MCF 10A (cell line): ENCODE measurements at regions not wholly inside any gene's neighbourhood (a gene's known extent, or its start where the extent isn't known, plus 50 kb on each side); places are given as distances from the start of the nearest gene placed in this dataset.

ENCODE experiments used
- BruUV-seq: library from RNA; stranded (reverse); fragments of 400-500 nt; replicated peaks from 2 replicates; lab custom pipeline; 2021; lab: Mats Ljungman, UMichigan
- CTCF ChIA-PET: fragments of 300-600 bp; sonication (Branson Sonifier 250); formaldehyde crosslinking; extraction: SDS; loops from one replicate; lab custom pipeline; 2021; ENCODE audit warnings: antibody characterized with exemption, inconsistent platforms; lab: Yijun Ruan, JAX
- POLR2A ChIA-PET: fragments of 300-600, 350-650 bp; sonication (Branson Sonifier 250); formaldehyde crosslinking; extraction: SDS; loops from one replicate; lab custom pipeline; 2020; ENCODE audit warnings: antibody characterized with exemption, inconsistent platforms; lab: Yijun Ruan, JAX
- DNase-seq: peaks from one replicate; pipeline ENCODE4 v3.0.0-alpha.2; 2018; ENCODE audit not compliant: unreplicated experiment
- H3K27ac Mint-ChIP-seq: one replicate; pipeline ENCODE4 v1.8.0; 2022; ENCODE audit warnings: mild to moderate bottlenecking, low read depth, mixed read lengths; ENCODE audit not compliant: unreplicated experiment
- H3K27me3 Mint-ChIP-seq: one replicate; pipeline ENCODE4 v1.8.0; 2022; ENCODE audit warnings: mixed read lengths; ENCODE audit not compliant: insufficient read depth, unreplicated experiment
- H3K36me3 Mint-ChIP-seq: one replicate; pipeline ENCODE4 v1.8.0; 2022; ENCODE audit warnings: mild to moderate bottlenecking, moderate library complexity, mixed read lengths; ENCODE audit not compliant: insufficient read depth, unreplicated experiment
- H3K4me1 Mint-ChIP-seq: one replicate; pipeline ENCODE4 v1.8.0; 2022; ENCODE audit warnings: mixed read lengths; ENCODE audit not compliant: insufficient read depth, unreplicated experiment
- H3K4me3 Mint-ChIP-seq: one replicate; pipeline ENCODE4 v1.8.0; 2022; ENCODE audit warnings: mild to moderate bottlenecking, moderate library complexity, mixed read lengths; ENCODE audit not compliant: unreplicated experiment
- H3K9me3 Mint-ChIP-seq: one replicate; pipeline ENCODE4 v1.8.0; 2022; ENCODE audit warnings: mixed read lengths; ENCODE audit not compliant: unreplicated experiment
- intact Hi-C: fragments of 100-400 bp; cut with micrococcal nuclease; formaldehyde crosslinking; loops from 2 replicates; pipeline ENCODE4 v1.14.1; 2022
- TF ChIP-seq, protein P1 (sequence below): fragments of 200-600 bp; IDR thresholded peaks from one replicate; pipeline ENCODE4 v1.8.0; 2022; ENCODE audit warnings: antibody characterized with exemption, mild to moderate bottlenecking; ENCODE audit not compliant: unreplicated experiment

DNA sequence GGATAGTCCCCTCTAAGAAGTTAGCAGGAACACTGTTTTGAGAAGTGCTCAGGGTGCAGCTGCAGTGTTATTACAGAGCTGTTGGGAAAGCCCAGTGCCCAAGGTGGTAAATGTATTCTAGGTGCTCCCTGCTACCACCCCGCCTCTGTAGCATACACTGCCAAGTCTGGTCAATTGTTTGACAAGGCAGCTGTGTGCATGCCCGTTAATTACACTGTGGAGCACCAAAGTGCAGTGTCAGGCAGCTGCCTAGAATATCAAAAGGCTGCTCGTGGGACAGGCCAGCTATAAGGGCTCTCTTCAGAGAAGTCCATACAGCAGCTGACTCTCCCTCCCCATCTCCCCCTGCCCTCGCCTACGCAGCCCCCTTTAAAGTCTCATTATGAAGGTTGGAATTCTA is 99.9 kb upstream of the KLHL13 start:
- TF ChIP-seq, protein P1, sequence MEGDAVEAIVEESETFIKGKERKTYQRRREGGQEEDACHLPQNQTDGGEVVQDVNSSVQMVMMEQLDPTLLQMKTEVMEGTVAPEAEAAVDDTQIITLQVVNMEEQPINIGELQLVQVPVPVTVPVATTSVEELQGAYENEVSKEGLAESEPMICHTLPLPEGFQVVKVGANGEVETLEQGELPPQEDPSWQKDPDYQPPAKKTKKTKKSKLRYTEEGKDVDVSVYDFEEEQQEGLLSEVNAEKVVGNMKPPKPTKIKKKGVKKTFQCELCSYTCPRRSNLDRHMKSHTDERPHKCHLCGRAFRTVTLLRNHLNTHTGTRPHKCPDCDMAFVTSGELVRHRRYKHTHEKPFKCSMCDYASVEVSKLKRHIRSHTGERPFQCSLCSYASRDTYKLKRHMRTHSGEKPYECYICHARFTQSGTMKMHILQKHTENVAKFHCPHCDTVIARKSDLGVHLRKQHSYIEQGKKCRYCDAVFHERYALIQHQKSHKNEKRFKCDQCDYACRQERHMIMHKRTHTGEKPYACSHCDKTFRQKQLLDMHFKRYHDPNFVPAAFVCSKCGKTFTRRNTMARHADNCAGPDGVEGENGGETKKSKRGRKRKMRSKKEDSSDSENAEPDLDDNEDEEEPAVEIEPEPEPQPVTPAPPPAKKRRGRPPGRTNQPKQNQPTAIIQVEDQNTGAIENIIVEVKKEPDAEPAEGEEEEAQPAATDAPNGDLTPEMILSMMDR, result no peak
- Mint-ChIP-seq H3K9me3 (no peaks in the 10 kb centered on the region), H3K27me3 (peaks cover 4% of the 10 kb centered on the region), H3K4me1 (no peaks in the 10 kb centered on the region), H3K27ac (no peak overlapping the region), H3K4me3 (no peak overlapping the region), H3K36me3 (no peaks in the 10 kb centered on the region)
- ChIA-PET POLR2A (interaction anchor here (0.6 kb wide), 1 partner anchor 8 kb away, joined by 3 read pairs; no protein-coding TSS in a partner anchor), CTCF (interaction anchor here (1.1 to 1.7 kb wide), 2 partner anchors 9 to 38 kb away, joined by 4 to 6 read pairs; no protein-coding TSS in a partner anchor)
- intact Hi-C loops, result no loop called here
- no TSS peak for BruUV-seq
- DNase-seq, result no peak

DNA sequence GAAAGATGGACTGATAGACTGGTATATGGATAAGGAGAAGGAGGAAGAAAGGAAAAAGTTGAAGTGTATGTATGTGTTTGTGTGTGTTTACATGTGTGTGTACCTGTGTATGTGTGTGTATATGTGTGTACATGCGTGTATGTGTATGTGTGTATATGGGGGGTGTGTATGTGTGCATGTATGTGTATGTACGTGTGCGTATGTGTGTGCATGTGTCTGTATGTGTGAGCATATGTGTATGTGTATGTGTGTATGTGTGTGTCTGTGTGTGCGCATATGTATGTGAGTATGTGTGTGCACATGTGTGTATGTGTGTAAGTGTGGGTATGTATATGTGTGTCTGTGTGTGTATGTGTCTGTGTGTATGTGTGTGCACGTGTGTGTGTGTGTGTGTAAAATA is 101.5 kb upstream of the KLHL13 start:
- ChIA-PET POLR2A (no interaction called here), CTCF (interaction anchor here (0.7 to 1.7 kb wide), 3 partner anchors 8 to 227 kb away, joined by 3 to 4 read pairs (median 4); no protein-coding TSS in a partner anchor)
- Mint-ChIP-seq H3K27me3 (no peaks in the 10 kb centered on the region), H3K36me3 (no peaks in the 10 kb centered on the region), H3K4me3 (no peak overlapping the region), H3K27ac (no peak overlapping the region), H3K9me3 (no peaks in the 10 kb centered on the region), H3K4me1 (no peaks in the 10 kb centered on the region)
- no TSS peak for BruUV-seq
- TF ChIP-seq, protein P1, result no peak
- intact Hi-C loops, result no loop called here
- DNase-seq, result no peak

DNA sequence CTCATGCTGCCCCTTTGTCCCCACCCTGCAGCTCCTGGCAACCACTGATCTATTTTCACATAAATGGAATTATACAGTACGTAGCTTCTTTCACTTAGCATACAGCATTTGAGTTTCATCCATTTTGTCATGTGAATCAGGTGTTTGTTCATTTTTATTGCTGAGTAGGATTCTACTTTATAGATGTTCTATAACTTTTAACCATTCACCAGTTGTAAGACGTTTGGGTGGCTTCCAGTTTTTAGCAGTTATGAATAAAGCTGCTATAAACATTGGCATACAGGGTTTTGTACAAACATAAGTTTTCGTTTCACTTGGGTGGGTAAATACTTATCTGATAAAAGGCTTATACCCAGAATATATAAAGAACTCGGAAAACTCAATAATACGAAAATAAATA is 102.3 kb upstream of the KLHL13 start:
- H3K4me3 Mint-ChIP-seq, result no peak overlapping the region
- CTCF ChIA-PET, result interaction anchor here (0.7 kb wide), 2 partner anchors 36 to 228 kb away, joined by 3 to 4 read pairs; no protein-coding TSS in a partner anchor
- intact Hi-C loops, result no loop called here

DNA sequence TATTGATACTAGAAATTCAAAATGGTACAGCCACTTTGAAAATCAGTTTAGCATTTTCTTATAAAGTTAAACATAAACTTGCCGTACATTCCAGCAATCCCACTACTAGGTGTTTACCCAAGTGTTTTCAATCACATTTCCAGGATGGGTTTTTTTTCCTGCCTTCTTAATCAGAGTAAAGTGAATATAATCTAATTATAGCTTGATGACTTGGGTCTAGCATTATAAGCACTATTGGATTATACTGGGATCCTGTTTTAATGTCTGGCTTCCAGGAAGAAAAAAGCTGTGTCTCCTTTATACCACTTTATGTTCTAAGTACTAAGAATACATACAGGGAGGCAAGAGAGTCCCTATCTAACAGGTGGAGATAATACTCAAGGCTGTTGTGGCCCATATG is 103.3 kb upstream of the KLHL13 start:
- CTCF ChIA-PET, result no interaction called here

More for the DNA sequence above, 102.3 kb upstream of the KLHL13 start:
- POLR2A ChIA-PET, result no interaction called here
- Mint-ChIP-seq H3K27me3 (no peaks in the 10 kb centered on the region), H3K36me3 (no peaks in the 10 kb centered on the region), H3K27ac (no peak overlapping the region), H3K9me3 (no peaks in the 10 kb centered on the region), H3K4me1 (no peaks in the 10 kb centered on the region)
- TF ChIP-seq, protein P1, result no peak
- no peak for DNase-seq
- BruUV-seq, result no TSS peak

More for the DNA sequence above, 103.3 kb upstream of the KLHL13 start:
- H3K36me3 Mint-ChIP-seq, result no peaks in the 10 kb centered on the region
- H3K4me1 Mint-ChIP-seq, result peaks cover 6% of the 10 kb centered on the region
- intact Hi-C loops, result loop anchor here (10.0 kb wide), 2 partner anchors 705 to 1725 kb away; no protein-coding TSS in a partner anchor
- TF ChIP-seq, protein P1, result no peak
- H3K27me3 Mint-ChIP-seq, result no peaks in the 10 kb centered on the region
- no TSS peak for BruUV-seq
- H3K9me3 Mint-ChIP-seq, result no peaks in the 10 kb centered on the region
- no peak overlapping the region for H3K4me3 Mint-ChIP-seq
- H3K27ac Mint-ChIP-seq, result no peak overlapping the region
- DNase-seq, result no peak
- POLR2A ChIA-PET, result no interaction called here
